Esophagus muscularis mucosa (tissue), 3 donors: ENCODE measurements at regions not wholly inside any gene's neighbourhood (a gene's known extent, or its start where the extent isn't known, plus 50 kb on each side); places are given as distances from the start of the nearest gene placed in this dataset.

Source experiments
- POLR2AphosphoS5 ChIP-seq, 2 donors: sonication (generic); formaldehyde crosslinking; IDR thresholded peaks; one replicate each; pipeline ENCODE4 v1.6.1; 2017; ENCODE audit warnings: antibody characterized with exemption in 2 of 2
- TF ChIP-seq, protein P1 (sequence below), 3 experiments: fragments of 200-600 bp in 2 of 3; fragments of 450-650 bp in 1 of 3; sonication (generic) in 2 of 3; IDR thresholded peaks; one replicate each; pipeline ENCODE4 v1.5.1; 2017 to 2019; ENCODE audit warnings: antibody characterized with exemption in 3 of 3, mild to moderate bottlenecking in 2 of 3, moderate library complexity in 1 of 3

DNA sequence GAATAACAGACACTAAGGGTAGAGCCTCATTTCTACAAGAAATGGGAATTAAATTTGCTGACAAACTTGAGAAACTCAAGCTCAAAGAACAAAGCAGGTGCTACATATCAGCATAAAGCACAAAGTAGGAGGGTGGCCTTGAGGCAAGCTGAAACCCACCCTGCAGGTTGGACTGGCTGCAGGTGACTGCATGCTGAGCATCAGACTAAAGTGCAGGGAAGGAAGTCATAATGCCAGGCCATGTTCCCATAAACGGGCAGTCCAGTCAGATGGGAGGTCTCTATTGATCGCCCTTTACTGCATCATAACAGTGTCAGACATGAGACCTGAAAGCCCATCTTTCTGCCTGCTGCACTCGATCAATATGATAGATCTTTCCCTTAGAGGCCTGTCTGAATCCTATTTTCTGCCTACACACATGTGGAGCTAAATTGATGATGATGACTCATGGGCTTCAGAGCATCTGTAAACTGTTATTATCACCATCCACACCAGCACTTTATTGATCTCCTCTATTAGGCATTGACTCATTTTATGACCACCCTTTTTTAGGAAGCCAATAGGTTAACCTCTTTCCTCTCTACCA is 224.5 kb upstream of the DDI1 start:
- TF ChIP-seq, protein P1, sequence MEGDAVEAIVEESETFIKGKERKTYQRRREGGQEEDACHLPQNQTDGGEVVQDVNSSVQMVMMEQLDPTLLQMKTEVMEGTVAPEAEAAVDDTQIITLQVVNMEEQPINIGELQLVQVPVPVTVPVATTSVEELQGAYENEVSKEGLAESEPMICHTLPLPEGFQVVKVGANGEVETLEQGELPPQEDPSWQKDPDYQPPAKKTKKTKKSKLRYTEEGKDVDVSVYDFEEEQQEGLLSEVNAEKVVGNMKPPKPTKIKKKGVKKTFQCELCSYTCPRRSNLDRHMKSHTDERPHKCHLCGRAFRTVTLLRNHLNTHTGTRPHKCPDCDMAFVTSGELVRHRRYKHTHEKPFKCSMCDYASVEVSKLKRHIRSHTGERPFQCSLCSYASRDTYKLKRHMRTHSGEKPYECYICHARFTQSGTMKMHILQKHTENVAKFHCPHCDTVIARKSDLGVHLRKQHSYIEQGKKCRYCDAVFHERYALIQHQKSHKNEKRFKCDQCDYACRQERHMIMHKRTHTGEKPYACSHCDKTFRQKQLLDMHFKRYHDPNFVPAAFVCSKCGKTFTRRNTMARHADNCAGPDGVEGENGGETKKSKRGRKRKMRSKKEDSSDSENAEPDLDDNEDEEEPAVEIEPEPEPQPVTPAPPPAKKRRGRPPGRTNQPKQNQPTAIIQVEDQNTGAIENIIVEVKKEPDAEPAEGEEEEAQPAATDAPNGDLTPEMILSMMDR (IDR thresholded peaks at IDR 0.05): no peak
- no peak for TF ChIP-seq POLR2AphosphoS5 (IDR thresholded peaks at IDR 0.05)
